HG03025 (cell line): ENCODE measurements at regions not wholly inside any gene's neighbourhood (a gene's known extent, or its start where the extent isn't known, plus 50 kb on each side); places are given as distances from the start of the nearest gene placed in this dataset.

Experiments used
- ATAC-seq: cut with Tn5 transposase; IDR thresholded peaks from one replicate; pipeline ENCODE4 v1.9.1; 2021; ENCODE audit warnings: mild to moderate bottlenecking, moderate library complexity; ENCODE audit not compliant: unreplicated experiment, low FRiP score

GRCh38 chr4:56243107-56243506 lies 144.2 kb downstream of the AASDH start:
- no peak for ATAC-seq

- no peak for ATAC-seq
Measured at GRCh38 chr4:56241500-56241899, 145.8 kb downstream of the AASDH start.

- ATAC-seq: no peak
Measured at GRCh38 chr4:56240554-56241174, 146.6 kb downstream of the AASDH start.

GRCh38 chr4:56238251-56238650 lies 149.0 kb downstream of the AASDH start:
- no peak for ATAC-seq

GRCh38 chr4:56235725-56236124 lies 151.6 kb downstream of the AASDH start:
- no peak for ATAC-seq

- ATAC-seq: no peak
Measured at GRCh38 chr4:56235011-56235410, 152.3 kb downstream of the AASDH start.

GRCh38 chr4:56234098-56234497 lies 153.2 kb downstream of the AASDH start:
- ATAC-seq: no peak

- no peak for ATAC-seq
Measured at GRCh38 chr4:56231410-56231809, 155.9 kb downstream of the AASDH start.

GRCh38 chr4:56229947-56230346 lies 157.3 kb downstream of the AASDH start:
- ATAC-seq: no peak

- ATAC-seq: no peak
Measured at GRCh38 chr4:56227301-56227835, 159.9 kb downstream of the AASDH start.

- no peak for ATAC-seq
Measured at GRCh38 chr4:56226579-56226978, 160.7 kb downstream of the AASDH start.

GRCh38 chr4:56224641-56225040 lies 162.7 kb downstream of the AASDH start:
- ATAC-seq: no peak

- ATAC-seq: no peak
Measured at GRCh38 chr4:56222514-56222913, 164.8 kb downstream of the AASDH start.

- no peak for ATAC-seq
Measured at GRCh38 chr4:56220261-56220660, 167.0 kb downstream of the AASDH start.

- no peak for ATAC-seq
Measured at GRCh38 chr4:56219447-56219846, 167.8 kb downstream of the AASDH start.

GRCh38 chr4:56218230-56218895 lies 168.9 kb downstream of the AASDH start:
- ATAC-seq: no peak

GRCh38 chr4:56217343-56217890 lies 169.9 kb downstream of the AASDH start:
- ATAC-seq: no peak

- no peak for ATAC-seq
Measured at GRCh38 chr4:56215901-56216300, 171.4 kb downstream of the AASDH start.

- no peak for ATAC-seq
Measured at GRCh38 chr4:56215141-56215783, 172.0 kb downstream of the AASDH start.

- no peak for ATAC-seq
Measured at GRCh38 chr4:56213543-56213942, 173.7 kb downstream of the AASDH start.

- ATAC-seq: no peak
Measured at GRCh38 chr4:56212774-56213173, 174.5 kb downstream of the AASDH start.
